ENCODE measurements at regions not wholly inside any gene's neighbourhood (a gene's known extent, or its start where the extent isn't known, plus 50 kb on each side); places are given as distances from the start of the nearest gene placed in this dataset.

GRCh38 chr3:95399585-95399984 is 1336.7 kb downstream of the NSUN3 start:
- H2BK5ac ChIP-seq (ENCODE audit: low read depth, low read length), result no peak overlapping the region
- no peaks in the 10 kb centered on the region for H3K36me3 ChIP-seq (ENCODE audit: control insufficient read depth in 2 of 4, insufficient read depth in 4 of 4, low read length in 3 of 4)
- H3K56ac ChIP-seq (replicated peaks; ENCODE audit: insufficient read length, low read depth, low read length), result no peak overlapping the region
- H3K4me2 ChIP-seq (ENCODE audit: insufficient read depth in 1 of 2, low read depth in 2 of 2, low read length in 2 of 2), result no peak overlapping the region
- no peaks in the 10 kb centered on the region; the same call in 1 of the 2 replicates for H3K23me2 ChIP-seq (ENCODE audit: low read depth, low read length)
- no peaks in the 10 kb centered on the region for H3K79me1 ChIP-seq (ENCODE audit: low read depth, low read length)
- H4K5ac ChIP-seq (ENCODE audit: insufficient read length, low read depth, low read length), result no peak overlapping the region
- no peak overlapping the region for H2AK5ac ChIP-seq (ENCODE audit: low read depth, low read length)
- no peak overlapping the region for H3K23ac ChIP-seq (ENCODE audit: insufficient read length)
- no peak overlapping the region for H3K4ac ChIP-seq (replicated peaks; ENCODE audit: insufficient read length, low read depth, low read length)
- H3K18ac ChIP-seq (ENCODE audit: extremely low read depth, low read length), result no peak overlapping the region
- H3K79me2 ChIP-seq (ENCODE audit: control insufficient read depth in 1 of 2, insufficient read depth in 2 of 2, low read length in 2 of 2), result no peaks in the 10 kb centered on the region
- WGBS, 2 experiments (ENCODE audit: extremely low coverage in 1 of 2, insufficient coverage in 1 of 2, insufficient read length in 1 of 2, insufficient replicate concordance in 2 of 2, low coverage in 1 of 2, low lambda C conversion rate in 2 of 2, missing lambda C conversion rate in 1 of 2), result 69% methylated on average over 3 of the region's 3 CpGs; no CpG with 5 or more reads in 1 of the 2 experiments
- no peaks in the 10 kb centered on the region for H4K20me1 ChIP-seq (replicated peaks in 1 of 2; ENCODE audit: control insufficient read depth in 1 of 2, insufficient read depth in 2 of 2, low read length in 2 of 2)
- H3K27me3 ChIP-seq (replicated peaks in 1 of 4; ENCODE audit: control insufficient read depth in 3 of 4, extremely low read depth in 1 of 4, insufficient read depth in 3 of 4, low read length in 3 of 4), result no peaks in the 10 kb centered on the region
- H2BK12ac ChIP-seq (ENCODE audit: low read depth, low read length), result no peak overlapping the region
- H2AFZ ChIP-seq (ENCODE audit: low read length), result no peak overlapping the region
- POLR2A ChIA-PET (ENCODE audit: partially characterized antibody), result no interaction called here
- no peak for FAIRE-seq
- no peak overlapping the region for H4K91ac ChIP-seq (replicated peaks; ENCODE audit: insufficient read length, low read length)
- no peak overlapping the region for H2BK20ac ChIP-seq (ENCODE audit: low read length)
- CTCF ChIA-PET (ENCODE audit: partially characterized antibody), result no interaction called here
- H3K14ac ChIP-seq (ENCODE audit: insufficient read length), result no peak overlapping the region
- no peak overlapping the region for H3K27ac ChIP-seq (ENCODE audit: low read depth, low read length)
- no peak for DNase-seq (ENCODE audit: low read depth in 1 of 2, low spot score in 2 of 2)
- H2BK120ac ChIP-seq (replicated peaks; ENCODE audit: low read depth, low read length), result no peak overlapping the region
- H2BK15ac ChIP-seq (ENCODE audit: low read length), result no peak overlapping the region
- no peak overlapping the region for H3K4me3 ChIP-seq (ENCODE audit: extremely low read depth in 1 of 4, insufficient read depth in 2 of 4, low read depth in 3 of 4, low read length in 4 of 4)
- H3K9me3 ChIP-seq (ENCODE audit: insufficient read depth in 2 of 2, low read depth in 1 of 2, low read length in 1 of 2), result no peaks in the 10 kb centered on the region
- H4K8ac ChIP-seq (ENCODE audit: extremely low read depth, insufficient read depth, low read length), result no peak overlapping the region
- no peaks in the 10 kb centered on the region for H3K4me1 ChIP-seq (replicated peaks in 1 of 4; ENCODE audit: control insufficient read depth in 3 of 4, insufficient read depth in 4 of 4, low read length in 3 of 4)
- no peak overlapping the region for H3K9ac ChIP-seq (replicated peaks in 1 of 4; ENCODE audit: extremely low read depth in 1 of 4, low read depth in 3 of 4, low read length in 3 of 4)
- no peak for TF ChIP-seq POU5F1 (IDR thresholded peaks at IDR 0.05; ENCODE audit: low read depth, low read length)
- no peak for TF ChIP-seq CEBPB (IDR thresholded peaks at IDR 0.05; ENCODE audit: low read depth, low read length)
- no peak for TF ChIP-seq TBP (IDR thresholded peaks at IDR 0.05; ENCODE audit: low read depth, low read length)
- no peak for TF ChIP-seq USF2 (IDR thresholded peaks at IDR 0.05; ENCODE audit: low read length)
- no peak for TF ChIP-seq EGR1 (IDR thresholded peaks at IDR 0.05; ENCODE audit: borderline replicate concordance, low read depth, low read length)
- TF ChIP-seq CTCF (IDR thresholded peaks at IDR 0.05; ENCODE audit: control extremely low read depth in 1 of 3, insufficient read depth in 1 of 3, low read depth in 1 of 3, low read length in 3 of 3), result no peak
- no peak for TF ChIP-seq SP2 (IDR thresholded peaks at IDR 0.05; ENCODE audit: low read length)
- no peak for TF ChIP-seq SUZ12 (IDR thresholded peaks at IDR 0.05; ENCODE audit: low read length)
- TF ChIP-seq BRCA1 (IDR thresholded peaks at IDR 0.05; ENCODE audit: low read depth, low read length), result no peak
- TF ChIP-seq TEAD4 (IDR thresholded peaks at IDR 0.05; ENCODE audit: low read depth, low read length), result no peak
- no peak for TF ChIP-seq ZNF274 (IDR thresholded peaks at IDR 0.05; ENCODE audit: borderline replicate concordance, extremely low read depth, low read length)
- TF ChIP-seq JUND (IDR thresholded peaks at IDR 0.05; ENCODE audit: low read length), result no peak
- TF ChIP-seq BCL11A (IDR thresholded peaks at IDR 0.05; ENCODE audit: low read depth in 2 of 2, low read length in 2 of 2), result no peak

Data from H1 (cell line).